Uterus (tissue), 2 donors: ENCODE measurements at regions not wholly inside any gene's neighbourhood (a gene's known extent, or its start where the extent isn't known, plus 50 kb on each side); places are given as distances from the start of the nearest gene placed in this dataset.

ENCODE experiments used
- CTCF ChIP-seq, 4 experiments: fragments of 200-600 bp in 2 of 4; fragments of 450-650 bp in 2 of 4; sonication (generic) in 2 of 4; IDR thresholded peaks; one replicate each; pipeline ENCODE4 v1.5.1; 2016 to 2019; ENCODE audit warnings: antibody characterized with exemption in 4 of 4, mild to moderate bottlenecking in 2 of 4, moderate library complexity in 1 of 4
- POLR2A ChIP-seq, 2 donors: fragments of 450-650 bp; IDR thresholded peaks; one replicate each; pipeline ENCODE4 v1.6.1; 2016; ENCODE audit warnings: antibody characterized with exemption in 2 of 2, mild to moderate bottlenecking in 1 of 2, moderate library complexity in 1 of 2

DNA sequence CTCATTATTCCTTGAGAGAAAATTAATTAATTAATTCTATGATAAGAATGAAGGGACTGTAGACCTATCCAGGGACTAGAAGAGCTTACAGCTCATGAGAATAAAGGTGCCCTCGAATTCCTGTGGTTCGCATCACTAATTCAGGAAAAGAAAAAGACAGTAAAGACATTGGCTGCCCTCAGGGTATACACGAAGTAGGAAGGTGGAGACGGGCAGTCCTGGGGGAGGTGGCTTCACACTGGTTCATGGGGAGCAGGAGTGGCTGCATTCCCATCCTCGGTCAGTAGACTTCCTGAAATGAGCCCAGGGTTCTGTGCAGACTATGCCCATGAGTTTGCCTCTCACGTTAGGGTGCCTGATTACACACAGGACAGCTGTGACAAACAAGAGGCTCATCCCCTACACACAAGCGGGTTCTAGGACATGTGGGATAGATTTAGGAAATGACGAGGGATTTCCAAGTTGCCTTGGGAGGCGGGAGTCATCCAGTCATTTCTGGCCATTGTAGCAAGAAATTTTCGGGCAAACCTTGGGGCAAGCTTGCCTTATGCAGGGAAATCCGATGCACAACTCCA lies 282.2 kb downstream of the CYP26B1 start:
- TF ChIP-seq CTCF (IDR thresholded peaks at IDR 0.05): no peak
- TF ChIP-seq POLR2A (IDR thresholded peaks at IDR 0.05): no peak
